Spleen (tissue), 7 donors: ENCODE measurements at regions not wholly inside any gene's neighbourhood (a gene's known extent, or its start where the extent isn't known, plus 50 kb on each side); places are given as distances from the start of the nearest gene placed in this dataset.

Source experiments
- POLR2A ChIP-seq, 3 donors: fragments of 450-650 bp; IDR thresholded peaks; one replicate each; pipeline ENCODE4 v1.5.1; 2017; ENCODE audit warnings: antibody characterized with exemption in 3 of 3, mild to moderate bottlenecking in 1 of 3
- TF ChIP-seq, protein P1 (sequence below), 11 experiments: fragments of 200-600 bp in 7 of 11; fragments of 450-650 bp in 4 of 11; sonication (generic) in 4 of 11; IDR thresholded peaks in 8 of 11; conservative IDR thresholded peaks in 3 of 11; 1 replicate in 7 of 11; 2 replicates in 4 of 11; pipeline versions ENCODE4 v1.4.0 to v1.8.0; 2016 to 2021; ENCODE audit warnings: antibody characterized with exemption in 11 of 11, inconsistent platforms in 4 of 11, mild to moderate bottlenecking in 1 of 11
- donor health status: DM: no; HTN: no; CAD: no; lungs with moderate emphysema.
- donor health status: DM: no; HTN: no; CAD: no.
- donor health status: DM: no; HTN: no; CAD: no.

DNA sequence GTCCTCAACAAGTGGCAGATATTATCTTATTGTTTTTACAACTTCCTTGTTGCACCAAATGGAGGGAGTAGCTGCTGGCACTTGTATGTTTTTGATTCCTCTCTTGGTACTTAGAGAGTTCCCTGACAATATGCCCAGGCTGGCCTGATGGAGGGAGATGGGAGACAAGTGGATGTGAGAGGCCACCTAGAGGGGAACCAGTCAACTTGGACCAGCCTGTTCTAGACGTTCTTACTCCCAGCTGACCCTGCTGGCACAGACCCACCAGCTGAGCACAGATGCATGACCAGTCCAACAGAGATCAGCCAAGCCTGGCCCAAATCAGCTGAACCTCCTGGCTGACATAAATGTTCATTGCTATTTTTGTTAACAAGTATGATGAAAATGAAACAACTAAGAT lies 60.9 kb upstream of the GDNF start:
- TF ChIP-seq POLR2A (IDR thresholded peaks at IDR 0.05): no peak
- TF ChIP-seq, protein P1, sequence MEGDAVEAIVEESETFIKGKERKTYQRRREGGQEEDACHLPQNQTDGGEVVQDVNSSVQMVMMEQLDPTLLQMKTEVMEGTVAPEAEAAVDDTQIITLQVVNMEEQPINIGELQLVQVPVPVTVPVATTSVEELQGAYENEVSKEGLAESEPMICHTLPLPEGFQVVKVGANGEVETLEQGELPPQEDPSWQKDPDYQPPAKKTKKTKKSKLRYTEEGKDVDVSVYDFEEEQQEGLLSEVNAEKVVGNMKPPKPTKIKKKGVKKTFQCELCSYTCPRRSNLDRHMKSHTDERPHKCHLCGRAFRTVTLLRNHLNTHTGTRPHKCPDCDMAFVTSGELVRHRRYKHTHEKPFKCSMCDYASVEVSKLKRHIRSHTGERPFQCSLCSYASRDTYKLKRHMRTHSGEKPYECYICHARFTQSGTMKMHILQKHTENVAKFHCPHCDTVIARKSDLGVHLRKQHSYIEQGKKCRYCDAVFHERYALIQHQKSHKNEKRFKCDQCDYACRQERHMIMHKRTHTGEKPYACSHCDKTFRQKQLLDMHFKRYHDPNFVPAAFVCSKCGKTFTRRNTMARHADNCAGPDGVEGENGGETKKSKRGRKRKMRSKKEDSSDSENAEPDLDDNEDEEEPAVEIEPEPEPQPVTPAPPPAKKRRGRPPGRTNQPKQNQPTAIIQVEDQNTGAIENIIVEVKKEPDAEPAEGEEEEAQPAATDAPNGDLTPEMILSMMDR (IDR thresholded peaks at IDR 0.05 in 8 of 11, conservative IDR thresholded peaks at IDR 0.05 in 3 of 11): no peak
